B cell (primary cell): ENCODE measurements at regions not wholly inside any gene's neighbourhood (a gene's known extent, or its start where the extent isn't known, plus 50 kb on each side); places are given as distances from the start of the nearest gene placed in this dataset.

Source experiments
- ATAC-seq: fragments of 200-7000 bp; cut with Tn5 transposase; one replicate; pipeline ENCODE4 v1.10.0; 2021; ENCODE audit warnings: low read depth, mild to moderate bottlenecking, moderate number of reproducible peaks, moderate library complexity
- CTCF ChIA-PET: fragments of 350-600 bp; sonication (Branson Sonifier 250); formaldehyde crosslinking; loops from one replicate; lab custom pipeline; 2021; ENCODE audit warnings: antibody characterized with exemption, inconsistent platforms; lab: Charles Lee
- POLR2A ChIA-PET: fragments of 350-600 bp; sonication (Branson Sonifier 250); formaldehyde crosslinking; loops from one replicate; lab custom pipeline; 2021; ENCODE audit warnings: antibody characterized with exemption; lab: Charles Lee
- DNase-seq: peaks from one replicate; pipeline ENCODE4 v3.0.0; 2013
- H2AFZ ChIP-seq: 2 replicates; pipeline ENCODE4 v1.6.1; 2012; ENCODE audit warnings: mild to moderate bottlenecking, low read depth, low read length; ENCODE audit not compliant: insufficient read depth, poor library complexity, severe bottlenecking
- H3K27ac ChIP-seq, 2 donors: 1 replicate in 1 of 2; 2 replicates in 1 of 2; pipeline ENCODE4 v1.5.1; 2012 to 2013; ENCODE audit warnings: low read length in 2 of 2, mild to moderate bottlenecking in 2 of 2, moderate library complexity in 1 of 2
- H3K27me3 ChIP-seq, 4 experiments: fragments of 200-600 bp in 1 of 4; sonication (generic) in 1 of 4; replicated peaks in 1 of 4; 1 replicate in 2 of 4; 2 replicates in 2 of 4; pipeline versions ENCODE4 v1.6.1 to v1.7.0; 2013 to 2016; ENCODE audit warnings: low read length in 3 of 4, mild to moderate bottlenecking in 2 of 4, mixed read lengths in 1 of 4, moderate library complexity in 1 of 4; ENCODE audit not compliant: insufficient read depth in 4 of 4, control insufficient read depth in 3 of 4; ENCODE audit errors: control extremely low read depth in 1 of 4
- H3K36me3 ChIP-seq, 2 experiments: replicated peaks in 1 of 2; 1 replicate in 1 of 2; 2 replicates in 1 of 2; pipeline versions ENCODE4 v1.6.1 to v1.7.1; 2013; ENCODE audit warnings: low read length in 1 of 2; ENCODE audit not compliant: insufficient read depth in 2 of 2, control insufficient read depth in 1 of 2; ENCODE audit errors: control extremely low read depth in 1 of 2, extremely low read depth in 1 of 2
- H3K4me1 ChIP-seq, 2 donors: fragments of 200-600 bp in 1 of 2; sonication (generic) in 1 of 2; 1 replicate in 1 of 2; 2 replicates in 1 of 2; pipeline versions ENCODE4 v1.5.1 to v1.6.1; 2013 to 2017; ENCODE audit warnings: low read length in 2 of 2; ENCODE audit not compliant: control insufficient read depth in 2 of 2, insufficient read depth in 2 of 2
- H3K4me2 ChIP-seq: replicated peaks from 2 replicates; pipeline ENCODE3; 2012; ENCODE audit warnings: mild to moderate bottlenecking, low read depth, low read length; ENCODE audit not compliant: poor library complexity, severe bottlenecking
- H3K4me3 ChIP-seq, 5 experiments: fragments of 200-600 bp in 1 of 5; sonication (generic) in 1 of 5; 1 replicate in 3 of 5; 2 replicates in 2 of 5; pipeline versions ENCODE4 v1.5.1 to v1.7.0; 2011 to 2016; ENCODE audit warnings: low read length in 4 of 5, mild to moderate bottlenecking in 4 of 5, low read depth in 2 of 5, control low read depth in 1 of 5, moderate library complexity in 1 of 5; ENCODE audit not compliant: insufficient read depth in 1 of 5; ENCODE audit errors: control extremely low read depth in 1 of 5, extremely low read depth in 1 of 5
- H3K79me2 ChIP-seq: fragments of 200-600 bp; sonication (generic); one replicate; pipeline ENCODE4 v1.6.0; 2016; ENCODE audit warnings: low read length; ENCODE audit not compliant: control insufficient read depth, insufficient read depth
- H3K9ac ChIP-seq: fragments of 200-600 bp; sonication (generic); 2 replicates; pipeline ENCODE4 v1.6.1; 2017; ENCODE audit warnings: mild to moderate bottlenecking, low read length, moderate library complexity
- H3K9me3 ChIP-seq, 3 donors: one replicate each; pipeline versions ENCODE4 v1.6.1 to v1.7.1; 2013; ENCODE audit warnings: low read length in 2 of 3; ENCODE audit not compliant: control insufficient read depth in 2 of 3, insufficient read depth in 1 of 3; ENCODE audit errors: control extremely low read depth in 1 of 3
- H4K20me1 ChIP-seq: 2 replicates; pipeline ENCODE4 v1.6.0; 2012; ENCODE audit warnings: mild to moderate bottlenecking, low read length; ENCODE audit not compliant: insufficient read depth, control insufficient read depth, poor library complexity, severe bottlenecking
- H3K27ac Mint-ChIP-seq: one replicate; pipeline ENCODE4 v1.8.0; 2021; ENCODE audit warnings: mixed read lengths
- H3K27me3 Mint-ChIP-seq: one replicate; pipeline ENCODE4 v1.8.0; 2021; ENCODE audit warnings: mixed read lengths
- H3K4me1 Mint-ChIP-seq: one replicate; pipeline ENCODE4 v1.8.0; 2021; ENCODE audit warnings: mixed read lengths
- H3K4me3 Mint-ChIP-seq: one replicate; pipeline ENCODE4 v1.8.0; 2021; ENCODE audit warnings: mixed read lengths
- H3K9me3 Mint-ChIP-seq: one replicate; pipeline ENCODE4 v1.8.0; 2022; ENCODE audit warnings: mixed read lengths; ENCODE audit not compliant: insufficient read depth
- CTCF ChIP-seq: fragments of 200-600 bp; IDR thresholded peaks from one replicate; pipeline ENCODE4 v1.8.0; 2022; ENCODE audit warnings: antibody characterized with exemption, mild to moderate bottlenecking
- EZH2 ChIP-seq: IDR thresholded peaks from 2 replicates; pipeline ENCODE4 v1.6.1; 2012; ENCODE audit warnings: borderline replicate concordance, low read depth, mild to moderate bottlenecking, moderate library complexity, low read length; ENCODE audit not compliant: insufficient read depth, poor library complexity, severe bottlenecking
- WGBS: methylation state at CpG from one replicate; pipeline ENCODE4 v1.1.5; 2013; ENCODE audit warnings: missing lambda C conversion rate; ENCODE audit not compliant: insufficient coverage; 5-methylcytosine and 5-hydroxymethylcytosine counted together
- intact Hi-C: fragments of 100-400 bp; cut with micrococcal nuclease; formaldehyde crosslinking; loops from one replicate; pipeline ENCODE4 v1.10.0; 2022

- ChIA-PET POLR2A (no interaction called here), CTCF (interaction anchor here (1.4 to 1.8 kb wide), 4 partner anchors 25 to 348 kb away, joined by 4 to 6 read pairs (median 4); no protein-coding TSS in a partner anchor)
- Histone ChIP-seq H3K4me2 (peak overlapping the region; percentile 20), H3K36me3 (peaks cover 13 to 38% of the 10 kb centered on the region in 2 experiments), H3K9ac (no peak overlapping the region), H3K9me3 (no peaks in the 10 kb centered on the region), H2AFZ (no peak overlapping the region), H3K79me2 (peaks cover 95% of the 10 kb centered on the region), H3K4me1 (peaks cover 44 to 48% of the 10 kb centered on the region in 2 donors), H3K27ac (peak overlapping the region in 1 of 2 donors; percentile 34), H4K20me1 (peaks cover 58% of the 10 kb centered on the region), H3K27me3 (no peaks in the 10 kb centered on the region), H3K4me3 (no peak overlapping the region)
- Mint-ChIP-seq H3K4me1 (peaks cover 57% of the 10 kb centered on the region), H3K27ac (peak overlapping the region; percentile 26), H3K27me3 (no peaks in the 10 kb centered on the region), H3K9me3 (no peaks in the 10 kb centered on the region), H3K4me3 (no peak overlapping the region)
- intact Hi-C loops, result no loop called here
- WGBS, result 92% methylated on average over 2 of the region's 7 CpGs
- DNase-seq, result no peak
- no peak for ATAC-seq
- TF ChIP-seq CTCF (no peak), EZH2 (no peak)
Observed at GRCh38 chr6:150766201-150766997, 99.1 kb upstream of the MTHFD1L start.

- no peak for TF ChIP-seq EZH2
- TF ChIP-seq CTCF, result no peak
- no peaks in the 10 kb centered on the region for H3K9me3 Mint-ChIP-seq
- Histone ChIP-seq H3K36me3 (peaks cover 14 to 46% of the 10 kb centered on the region in 2 experiments), H3K4me2 (no peak overlapping the region), H3K27me3 (no peaks in the 10 kb centered on the region), H3K27ac (peak overlapping the region in 1 of 2 donors; percentile 55), H3K4me1 (peaks cover 44 to 48% of the 10 kb centered on the region in 2 donors), H2AFZ (no peak overlapping the region), H3K9ac (no peak overlapping the region), H3K79me2 (peaks cover 95% of the 10 kb centered on the region), H3K4me3 (no peak overlapping the region), H3K9me3 (no peaks in the 10 kb centered on the region), H4K20me1 (peaks cover 53% of the 10 kb centered on the region)
- POLR2A ChIA-PET, result no interaction called here
- no peaks in the 10 kb centered on the region for H3K27me3 Mint-ChIP-seq
- no peak overlapping the region for H3K4me3 Mint-ChIP-seq
- 100% methylated on average over 2 of the region's 2 CpGs for WGBS
- peak overlapping the region; percentile 69 for H3K27ac Mint-ChIP-seq
- intact Hi-C loops, result no loop called here
- ATAC-seq (no peak), DNase-seq (no peak)
- H3K4me1 Mint-ChIP-seq, result peaks cover 54% of the 10 kb centered on the region
- CTCF ChIA-PET, result interaction anchor here (0.8 to 1.6 kb wide), 3 partner anchors 44 to 349 kb away, joined by 3 to 6 read pairs (median 4); no protein-coding TSS in a partner anchor
Observed at GRCh38 chr6:150767161-150767560, 98.3 kb upstream of the MTHFD1L start.
